SK-N-SH (cell line): ENCODE measurements at regions not wholly inside any gene's neighbourhood (a gene's known extent, or its start where the extent isn't known, plus 50 kb on each side); places are given as distances from the start of the nearest gene placed in this dataset.

Source experiments
- CTCF ChIA-PET: fragments of 300-600, 350-600 bp; formaldehyde crosslinking; extraction: SDS; loops from one replicate; lab custom pipeline; 2021; lab: Yijun Ruan, JAX
- POLR2A ChIA-PET: fragments of 350-600 bp; sonication (Branson Sonifier 250); formaldehyde crosslinking; extraction: SDS; loops from one replicate; lab custom pipeline; 2020; ENCODE audit warnings: antibody characterized with exemption, inconsistent platforms; lab: Yijun Ruan, JAX
- DNase-seq: peaks from one replicate; pipeline ENCODE4 v3.0.0; 2012
- H2AFZ ChIP-seq: fragments of 200-600 bp; sonication (generic); 2 replicates; pipeline ENCODE4 v1.8.1; 2016; ENCODE audit warnings: antibody characterized with exemption, mild to moderate bottlenecking, low read depth
- H3F3A ChIP-seq: fragments of 200-600 bp; sonication (generic); replicated peaks from 2 replicates; pipeline ENCODE3; 2016; ENCODE audit warnings: antibody characterized with exemption, mild to moderate bottlenecking; ENCODE audit not compliant: insufficient read depth
- H3K27ac ChIP-seq, 2 experiments: fragments of 200-500 bp in 1 of 2; fragments of 200-600 bp in 1 of 2; sonication (Bioruptor generic) in 1 of 2; sonication (generic), shearing (Covaris generic) in 1 of 2; 2 replicates each; pipeline versions ENCODE4 v1.5.1 to v1.6.1; 2014 to 2016; ENCODE audit warnings: low read depth in 2 of 2, inconsistent platforms in 1 of 2, low read length in 1 of 2, mild to moderate bottlenecking in 1 of 2, mixed read lengths in 1 of 2
- H3K27me3 ChIP-seq: fragments of 200-600 bp; sonication (generic), shearing (Covaris generic); 2 replicates; pipeline ENCODE4 v1.6.1; 2016; ENCODE audit warnings: mixed run types; ENCODE audit not compliant: insufficient read depth
- H3K36me3 ChIP-seq, 2 experiments: fragments of 200-500 bp in 1 of 2; fragments of 200-600 bp in 1 of 2; sonication (Bioruptor generic) in 1 of 2; sonication (generic) in 1 of 2; replicated peaks in 1 of 2; 2 replicates each; pipeline versions ENCODE3 to v1.5.1; 2014 to 2016; ENCODE audit warnings: low read length in 1 of 2, mild to moderate bottlenecking in 1 of 2; ENCODE audit not compliant: insufficient read depth in 2 of 2, control insufficient read depth in 1 of 2
- H3K4me1 ChIP-seq, 2 experiments: fragments of 200-500 bp in 1 of 2; fragments of 200-600 bp in 1 of 2; sonication (Bioruptor generic) in 1 of 2; sonication (generic), shearing (Covaris generic) in 1 of 2; 2 replicates each; pipeline versions ENCODE4 v1.5.1 to v1.6.1; 2014 to 2016; ENCODE audit warnings: low read depth in 1 of 2, low read length in 1 of 2, mixed run types in 1 of 2; ENCODE audit not compliant: insufficient read depth in 2 of 2, control insufficient read depth in 1 of 2
- H3K4me2 ChIP-seq: fragments of 200-600 bp; sonication (generic), shearing (Covaris generic); 2 replicates; pipeline ENCODE4 v1.6.1; 2017; ENCODE audit warnings: mixed run types
- H3K4me3 ChIP-seq, 2 experiments: fragments of 200-500 bp in 1 of 2; fragments of 200-600 bp in 1 of 2; sonication (Bioruptor generic) in 1 of 2; sonication (generic), shearing (Covaris generic) in 1 of 2; 2 replicates each; pipeline versions ENCODE4 v1.5.1 to v1.8.1; 2014 to 2016; ENCODE audit warnings: low read depth in 2 of 2, inconsistent platforms in 1 of 2, low read length in 1 of 2, mild to moderate bottlenecking in 1 of 2, mixed read lengths in 1 of 2, moderate library complexity in 1 of 2
- H3K79me2 ChIP-seq: fragments of 200-600 bp; sonication (generic); 2 replicates; pipeline ENCODE4 v1.8.1; 2017; ENCODE audit warnings: mild to moderate bottlenecking; ENCODE audit not compliant: insufficient read depth
- H3K9ac ChIP-seq: fragments of 200-600 bp; sonication (generic); 2 replicates; pipeline ENCODE4 v1.6.1; 2017; ENCODE audit warnings: mixed run types
- H3K9me2 ChIP-seq: fragments of 200-600 bp; sonication (generic); 2 replicates; pipeline ENCODE4 v1.6.1; 2017; ENCODE audit warnings: mixed run types
- H3K9me3 ChIP-seq: fragments of 200-600 bp; sonication (generic); 2 replicates; pipeline ENCODE4 v1.6.1; 2017; ENCODE audit warnings: mixed run types, mild to moderate bottlenecking, moderate library complexity
- H4K20me1 ChIP-seq: fragments of 200-600 bp; sonication (generic); 2 replicates; pipeline ENCODE4 v1.6.1; 2017; ENCODE audit warnings: mild to moderate bottlenecking, mixed run types; ENCODE audit not compliant: insufficient read depth
- ELF1 ChIP-seq: IDR thresholded peaks from 2 replicates; pipeline ENCODE4 v1.4.0; 2012
- EP300 ChIP-seq, 2 experiments: IDR thresholded peaks; 2 replicates each; pipeline versions ENCODE4 v1.4.0 to v1.6.1; 2012; ENCODE audit warnings: borderline replicate concordance in 1 of 2, low read depth in 1 of 2, low read length in 1 of 2
- EZH2phosphoT487 ChIP-seq: fragments of 200-600 bp; sonication (generic); IDR thresholded peaks from 2 replicates; pipeline ENCODE4 v1.6.1; 2017; ENCODE audit warnings: low read depth, mixed run types, mild to moderate bottlenecking, antibody characterized with exemption, moderate library complexity, borderline replicate concordance
- FOSL2 ChIP-seq: IDR thresholded peaks from 2 replicates; pipeline ENCODE4 v1.4.0; 2012; ENCODE audit warnings: low read depth, mild to moderate bottlenecking, moderate library complexity, borderline replicate concordance
- GATA2 ChIP-seq: sonication (generic); formaldehyde crosslinking; IDR thresholded peaks from 2 replicates; pipeline ENCODE4 v1.5.0; 2020; ENCODE audit warnings: mild to moderate bottlenecking, missing genetic modification reagents
- NFIC ChIP-seq: IDR thresholded peaks from 2 replicates; pipeline ENCODE4 v1.4.0; 2012; ENCODE audit warnings: borderline replicate concordance
- RAD21 ChIP-seq: IDR thresholded peaks from 2 replicates; pipeline ENCODE4 v1.6.1; 2012; ENCODE audit warnings: mild to moderate bottlenecking, low read length
- RCOR1 ChIP-seq: fragments of 150-350 bp; IDR thresholded peaks from 2 replicates; pipeline ENCODE4 v1.6.1; 2017; ENCODE audit warnings: antibody characterized with exemption, low read length
- RXRA ChIP-seq: IDR thresholded peaks from 2 replicates; pipeline ENCODE4 v1.4.0; 2012; ENCODE audit warnings: low read depth, mild to moderate bottlenecking, borderline replicate concordance
- TCF12 ChIP-seq: IDR thresholded peaks from 2 replicates; pipeline ENCODE4 v1.4.0; 2012
- WGBS: methylation state at CpG from one replicate; pipeline ENCODE4 v1.1.6; 2017; ENCODE audit warnings: low lambda C conversion rate; 5-methylcytosine and 5-hydroxymethylcytosine counted together
- TF ChIP-seq, protein P1 (sequence below): fragments of 150-350 bp; IDR thresholded peaks from 2 replicates; pipeline ENCODE4 v1.6.1; 2017; ENCODE audit warnings: antibody characterized with exemption, low read length, low read depth, borderline replicate concordance
- TF ChIP-seq, protein P2 (sequence below): IDR thresholded peaks from 2 replicates; pipeline ENCODE4 v1.4.0; 2012; ENCODE audit warnings: low read depth
- TF ChIP-seq, protein P3 (sequence below): IDR thresholded peaks from 2 replicates; pipeline ENCODE4 v1.4.0; 2012; ENCODE audit warnings: low read depth, borderline replicate concordance
- TF ChIP-seq, protein P4 (sequence below): IDR thresholded peaks from 2 replicates; pipeline ENCODE4 v1.4.0; 2012; ENCODE audit warnings: low read depth, borderline replicate concordance

DNA sequence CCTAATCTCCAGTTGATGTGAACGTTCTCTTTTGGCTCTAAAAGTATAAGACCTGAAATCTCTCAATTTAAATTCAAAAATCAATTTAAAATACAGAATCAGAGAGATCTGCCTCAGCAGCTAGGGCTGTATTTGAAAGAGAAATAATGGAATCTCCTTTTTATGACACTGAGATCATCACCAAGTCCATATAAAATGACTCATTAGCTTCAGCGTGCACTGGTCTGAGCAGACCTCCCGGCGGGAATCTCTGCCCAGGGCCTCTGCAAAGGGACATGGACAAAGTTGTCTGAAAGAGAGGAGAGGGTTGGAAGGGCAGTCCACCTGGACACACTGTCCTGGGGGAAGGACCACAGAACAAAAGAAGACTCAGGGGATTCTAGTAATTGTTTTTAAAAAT is 855.6 kb downstream of the EFNB2 start:
- no peak for DNase-seq
- H3K9me3 ChIP-seq = no peaks in the 10 kb centered on the region
- ChIA-PET POLR2A (no interaction called here), CTCF (no interaction called here)
- H3K79me2 ChIP-seq = no peaks in the 10 kb centered on the region
- TF ChIP-seq, protein P1, sequence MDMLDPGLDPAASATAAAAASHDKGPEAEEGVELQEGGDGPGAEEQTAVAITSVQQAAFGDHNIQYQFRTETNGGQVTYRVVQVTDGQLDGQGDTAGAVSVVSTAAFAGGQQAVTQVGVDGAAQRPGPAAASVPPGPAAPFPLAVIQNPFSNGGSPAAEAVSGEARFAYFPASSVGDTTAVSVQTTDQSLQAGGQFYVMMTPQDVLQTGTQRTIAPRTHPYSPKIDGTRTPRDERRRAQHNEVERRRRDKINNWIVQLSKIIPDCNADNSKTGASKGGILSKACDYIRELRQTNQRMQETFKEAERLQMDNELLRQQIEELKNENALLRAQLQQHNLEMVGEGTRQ = no peak
- TF ChIP-seq TCF12 (no peak), GATA2 (CRISPR knock-in tag) (no peak), FOSL2 (no peak), RCOR1 (no peak), RAD21 (no peak)
- TF ChIP-seq, protein P2, sequence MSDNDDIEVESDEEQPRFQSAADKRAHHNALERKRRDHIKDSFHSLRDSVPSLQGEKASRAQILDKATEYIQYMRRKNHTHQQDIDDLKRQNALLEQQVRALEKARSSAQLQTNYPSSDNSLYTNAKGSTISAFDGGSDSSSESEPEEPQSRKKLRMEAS = no peak
- H3K4me2 ChIP-seq = no peak overlapping the region
- H3K27me3 ChIP-seq = no peaks in the 10 kb centered on the region
- H3F3A ChIP-seq = no peaks in the 10 kb centered on the region
- H4K20me1 ChIP-seq = no peaks in the 10 kb centered on the region
- no peaks in the 10 kb centered on the region for H3K9me2 ChIP-seq
- H3K27ac ChIP-seq = no peak overlapping the region
- no peaks in the 10 kb centered on the region for H3K36me3 ChIP-seq
- H3K4me3 ChIP-seq = no peak overlapping the region
- H2AFZ ChIP-seq = no peak overlapping the region
- no peak overlapping the region for H3K9ac ChIP-seq
- H3K4me1 ChIP-seq = no peaks in the 10 kb centered on the region
- 67% methylated on average over 4 of the region's 4 CpGs for WGBS

DNA sequence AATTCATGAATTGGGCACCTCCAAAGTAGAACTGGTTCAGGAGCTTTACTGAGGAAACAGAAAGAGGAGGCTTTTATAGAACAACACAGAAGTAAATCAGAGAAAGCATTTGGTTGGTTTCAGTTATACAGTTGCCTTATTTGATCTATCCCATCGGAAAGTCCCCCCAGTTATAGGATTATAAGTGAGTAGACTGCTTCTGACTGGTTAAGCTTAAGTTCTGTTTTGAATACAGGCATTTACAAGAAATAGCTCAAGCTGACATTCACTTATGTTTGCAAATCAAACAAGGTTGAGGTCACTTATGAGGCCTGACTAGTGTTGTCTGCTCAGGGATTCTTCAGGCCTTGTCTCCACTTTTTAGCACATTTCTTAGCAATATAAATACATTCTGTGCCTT is 857.4 kb downstream of the EFNB2 start:
- Histone ChIP-seq H3K9me3 (no peaks in the 10 kb centered on the region), H3K9ac (no peak overlapping the region), H2AFZ (no peak overlapping the region), H3K27ac (no peak overlapping the region), H4K20me1 (no peaks in the 10 kb centered on the region), H3K4me2 (no peak overlapping the region), H3K9me2 (no peaks in the 10 kb centered on the region), H3K36me3 (no peaks in the 10 kb centered on the region), H3F3A (no peaks in the 10 kb centered on the region), H3K27me3 (no peaks in the 10 kb centered on the region), H3K4me3 (no peak overlapping the region)
- CTCF ChIA-PET = no interaction called here
- POLR2A ChIA-PET = no interaction called here
- WGBS = 37% methylated on average over 1 of the region's 1 CpG
- TF ChIP-seq NFIC = no peak
- TF ChIP-seq, protein P3, sequence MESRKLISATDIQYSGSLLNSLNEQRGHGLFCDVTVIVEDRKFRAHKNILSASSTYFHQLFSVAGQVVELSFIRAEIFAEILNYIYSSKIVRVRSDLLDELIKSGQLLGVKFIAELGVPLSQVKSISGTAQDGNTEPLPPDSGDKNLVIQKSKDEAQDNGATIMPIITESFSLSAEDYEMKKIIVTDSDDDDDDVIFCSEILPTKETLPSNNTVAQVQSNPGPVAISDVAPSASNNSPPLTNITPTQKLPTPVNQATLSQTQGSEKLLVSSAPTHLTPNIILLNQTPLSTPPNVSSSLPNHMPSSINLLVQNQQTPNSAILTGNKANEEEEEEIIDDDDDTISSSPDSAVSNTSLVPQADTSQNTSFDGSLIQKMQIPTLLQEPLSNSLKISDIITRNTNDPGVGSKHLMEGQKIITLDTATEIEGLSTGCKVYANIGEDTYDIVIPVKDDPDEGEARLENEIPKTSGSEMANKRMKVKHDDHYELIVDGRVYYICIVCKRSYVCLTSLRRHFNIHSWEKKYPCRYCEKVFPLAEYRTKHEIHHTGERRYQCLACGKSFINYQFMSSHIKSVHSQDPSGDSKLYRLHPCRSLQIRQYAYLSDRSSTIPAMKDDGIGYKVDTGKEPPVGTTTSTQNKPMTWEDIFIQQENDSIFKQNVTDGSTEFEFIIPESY = no peak
- TF ChIP-seq RXRA = no peak
- no peak for TF ChIP-seq EZH2phosphoT487
- no peak for TF ChIP-seq ELF1
- TF ChIP-seq EP300 (IDR thresholded peaks at IDR 0.05; ENCODE audit: borderline replicate concordance in 1 of 2, low read depth in 1 of 2, low read length in 1 of 2) = no peak
- TF ChIP-seq, protein P4, sequence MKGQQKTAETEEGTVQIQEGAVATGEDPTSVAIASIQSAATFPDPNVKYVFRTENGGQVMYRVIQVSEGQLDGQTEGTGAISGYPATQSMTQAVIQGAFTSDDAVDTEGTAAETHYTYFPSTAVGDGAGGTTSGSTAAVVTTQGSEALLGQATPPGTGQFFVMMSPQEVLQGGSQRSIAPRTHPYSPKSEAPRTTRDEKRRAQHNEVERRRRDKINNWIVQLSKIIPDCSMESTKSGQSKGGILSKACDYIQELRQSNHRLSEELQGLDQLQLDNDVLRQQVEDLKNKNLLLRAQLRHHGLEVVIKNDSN = no peak
- TF ChIP-seq RAD21 = no peak
- TF ChIP-seq, all 33 proteins: peak for 0
- DNase-seq = no peak
- Histone ChIP-seq H3K79me2 (no peaks in the 10 kb centered on the region), H3K4me1 (no peaks in the 10 kb centered on the region)
